ENCODE measurements at regions not wholly inside any gene's neighbourhood (a gene's known extent, or its start where the extent isn't known, plus 50 kb on each side); places are given as distances from the start of the nearest gene placed in this dataset.
"Not testable (repeated sequence)": the region's sequence is repeated elsewhere in the genome, so short reads cannot be mapped to it uniquely, and the experiment has no call there.

GRCh38 chr2:53610260-53610659, 157.3 kb upstream of the CHAC2 start:
- no peak for DNase-seq (ENCODE audit: low read depth in 6 of 9, low spot score in 9 of 9)
- Histone ChIP-seq H3K27ac (ENCODE audit: low read depth in 1 of 2, low read length in 1 of 2) (no peak overlapping the region), H3K27me3 (ENCODE audit: control insufficient read depth in 2 of 2, insufficient read depth in 1 of 2, low read length in 1 of 2) (no peaks in the 10 kb centered on the region), H3K9me3 (ENCODE audit: control insufficient read depth in 2 of 2, insufficient read depth in 1 of 2, low read length in 1 of 2) (no peaks in the 10 kb centered on the region), H3K4me3 (ENCODE audit: low read length in 2 of 2) (no peak overlapping the region), H3K36me3 (ENCODE audit: control insufficient read depth in 2 of 2, insufficient read depth in 2 of 2, low read length in 1 of 2) (no peaks in the 10 kb centered on the region), H3K4me1 (ENCODE audit: control insufficient read depth in 2 of 2, insufficient read depth in 2 of 2, low read length in 2 of 2) (no peaks in the 10 kb centered on the region)

- H3K4me1 ChIP-seq (ENCODE audit: control insufficient read depth in 2 of 2, insufficient read depth in 2 of 2, low read length in 2 of 2), result no peaks in the 10 kb centered on the region
- no peaks in the 10 kb centered on the region for H3K36me3 ChIP-seq (ENCODE audit: control insufficient read depth in 2 of 2, insufficient read depth in 2 of 2, low read length in 1 of 2)
- no peaks in the 10 kb centered on the region for H3K9me3 ChIP-seq (ENCODE audit: control insufficient read depth in 2 of 2, insufficient read depth in 1 of 2, low read length in 1 of 2)
- WGBS, result 98% methylated on average over 6 of the region's 6 CpGs
- no peak for DNase-seq (ENCODE audit: low read depth in 6 of 9, low spot score in 9 of 9)
- no peaks in the 10 kb centered on the region for H3K27me3 ChIP-seq (ENCODE audit: control insufficient read depth in 2 of 2, insufficient read depth in 1 of 2, low read length in 1 of 2)
- H3K27ac ChIP-seq (ENCODE audit: low read depth in 1 of 2, low read length in 1 of 2), result no peak overlapping the region
- no peak overlapping the region for H3K4me3 ChIP-seq (ENCODE audit: low read length in 2 of 2)
Observed at GRCh38 chr2:53609551-53609950, 158.1 kb upstream of the CHAC2 start.

GRCh38 chr2:53608293-53608692, 159.3 kb upstream of the CHAC2 start:
- H3K27me3 ChIP-seq (ENCODE audit: control insufficient read depth in 2 of 2, insufficient read depth in 1 of 2, low read length in 1 of 2), result no peaks in the 10 kb centered on the region
- DNase-seq (ENCODE audit: low read depth in 6 of 9, low spot score in 9 of 9), result no peak
- H3K9me3 ChIP-seq (ENCODE audit: control insufficient read depth in 2 of 2, insufficient read depth in 1 of 2, low read length in 1 of 2), result no peaks in the 10 kb centered on the region
- H3K27ac ChIP-seq (ENCODE audit: low read depth in 1 of 2, low read length in 1 of 2), result no peak overlapping the region
- no peaks in the 10 kb centered on the region for H3K4me1 ChIP-seq (ENCODE audit: control insufficient read depth in 2 of 2, insufficient read depth in 2 of 2, low read length in 2 of 2)
- no peak overlapping the region for H3K4me3 ChIP-seq (ENCODE audit: low read length in 2 of 2)
- no peaks in the 10 kb centered on the region for H3K36me3 ChIP-seq (ENCODE audit: control insufficient read depth in 2 of 2, insufficient read depth in 2 of 2, low read length in 1 of 2)
- 96% methylated on average over 5 of the region's 5 CpGs for WGBS

- Histone ChIP-seq H3K27me3 (ENCODE audit: control insufficient read depth in 2 of 2, insufficient read depth in 1 of 2, low read length in 1 of 2) (no peaks in the 10 kb centered on the region), H3K27ac (ENCODE audit: low read depth in 1 of 2, low read length in 1 of 2) (no peak overlapping the region), H3K9me3 (ENCODE audit: control insufficient read depth in 2 of 2, insufficient read depth in 1 of 2, low read length in 1 of 2) (no peaks in the 10 kb centered on the region), H3K4me1 (ENCODE audit: control insufficient read depth in 2 of 2, insufficient read depth in 2 of 2, low read length in 2 of 2) (no peaks in the 10 kb centered on the region), H3K36me3 (ENCODE audit: control insufficient read depth in 2 of 2, insufficient read depth in 2 of 2, low read length in 1 of 2) (no peaks in the 10 kb centered on the region), H3K4me3 (ENCODE audit: low read length in 2 of 2) (no peak overlapping the region)
- no peak for DNase-seq (ENCODE audit: low read depth in 6 of 9, low spot score in 9 of 9)
- 88% methylated on average over 3 of the region's 3 CpGs for WGBS
Observed at GRCh38 chr2:53600815-53601214, 166.8 kb upstream of the CHAC2 start.

GRCh38 chr2:53586733-53587612, 180.6 kb upstream of the CHAC2 start:
- not testable (repeated sequence) for H3K27me3 ChIP-seq (ENCODE audit: control insufficient read depth in 2 of 2, insufficient read depth in 1 of 2, low read length in 1 of 2); H3K4me3 ChIP-seq (ENCODE audit: low read length in 2 of 2); H3K9me3 ChIP-seq (ENCODE audit: control insufficient read depth in 2 of 2, insufficient read depth in 1 of 2, low read length in 1 of 2); H3K36me3 ChIP-seq (ENCODE audit: control insufficient read depth in 2 of 2, insufficient read depth in 2 of 2, low read length in 1 of 2); DNase-seq (ENCODE audit: low read depth in 6 of 9, low spot score in 9 of 9); H3K4me1 ChIP-seq (ENCODE audit: control insufficient read depth in 2 of 2, insufficient read depth in 2 of 2, low read length in 2 of 2); H3K27ac ChIP-seq (ENCODE audit: low read depth in 1 of 2, low read length in 1 of 2)
- WGBS, result 91% methylated on average over 38 of the region's 38 CpGs

GRCh38 chr2:53584986-53585385, 182.6 kb upstream of the CHAC2 start:
- Histone ChIP-seq H3K36me3 (ENCODE audit: control insufficient read depth in 2 of 2, insufficient read depth in 2 of 2, low read length in 1 of 2) (no peaks in the 10 kb centered on the region), H3K9me3 (ENCODE audit: control insufficient read depth in 2 of 2, insufficient read depth in 1 of 2, low read length in 1 of 2) (no peaks in the 10 kb centered on the region), H3K4me3 (ENCODE audit: low read length in 2 of 2) (no peak overlapping the region), H3K27ac (ENCODE audit: low read depth in 1 of 2, low read length in 1 of 2) (no peak overlapping the region), H3K4me1 (ENCODE audit: control insufficient read depth in 2 of 2, insufficient read depth in 2 of 2, low read length in 2 of 2) (no peaks in the 10 kb centered on the region), H3K27me3 (ENCODE audit: control insufficient read depth in 2 of 2, insufficient read depth in 1 of 2, low read length in 1 of 2) (no peaks in the 10 kb centered on the region)
- 84% methylated on average over 5 of the region's 5 CpGs for WGBS
- DNase-seq (ENCODE audit: low read depth in 6 of 9, low spot score in 9 of 9), result no peak

GRCh38 chr2:53583583-53583982, 184.0 kb upstream of the CHAC2 start:
- Histone ChIP-seq H3K36me3 (ENCODE audit: control insufficient read depth in 2 of 2, insufficient read depth in 2 of 2, low read length in 1 of 2) (no peaks in the 10 kb centered on the region), H3K9me3 (ENCODE audit: control insufficient read depth in 2 of 2, insufficient read depth in 1 of 2, low read length in 1 of 2) (no peaks in the 10 kb centered on the region), H3K4me1 (ENCODE audit: control insufficient read depth in 2 of 2, insufficient read depth in 2 of 2, low read length in 2 of 2) (no peaks in the 10 kb centered on the region), H3K27me3 (ENCODE audit: control insufficient read depth in 2 of 2, insufficient read depth in 1 of 2, low read length in 1 of 2) (no peaks in the 10 kb centered on the region), H3K27ac (ENCODE audit: low read depth in 1 of 2, low read length in 1 of 2) (no peak overlapping the region), H3K4me3 (ENCODE audit: low read length in 2 of 2) (no peak overlapping the region)
- WGBS, result 90% methylated on average over 3 of the region's 3 CpGs
- no peak for DNase-seq (ENCODE audit: low read depth in 6 of 9, low spot score in 9 of 9)

- Histone ChIP-seq H3K9me3 (ENCODE audit: control insufficient read depth in 2 of 2, insufficient read depth in 1 of 2, low read length in 1 of 2) (no peaks in the 10 kb centered on the region), H3K36me3 (ENCODE audit: control insufficient read depth in 2 of 2, insufficient read depth in 2 of 2, low read length in 1 of 2) (no peaks in the 10 kb centered on the region), H3K27me3 (ENCODE audit: control insufficient read depth in 2 of 2, insufficient read depth in 1 of 2, low read length in 1 of 2) (no peaks in the 10 kb centered on the region), H3K4me1 (ENCODE audit: control insufficient read depth in 2 of 2, insufficient read depth in 2 of 2, low read length in 2 of 2) (no peaks in the 10 kb centered on the region), H3K4me3 (ENCODE audit: low read length in 2 of 2) (no peak overlapping the region), H3K27ac (ENCODE audit: low read depth in 1 of 2, low read length in 1 of 2) (no peak overlapping the region)
- DNase-seq (ENCODE audit: low read depth in 6 of 9, low spot score in 9 of 9), result no peak
- WGBS, result 77% methylated on average over 2 of the region's 2 CpGs
Observed at GRCh38 chr2:53582556-53582955, 185.0 kb upstream of the CHAC2 start.

- WGBS, result 82% methylated on average over 3 of the region's 3 CpGs
- no peak for DNase-seq (ENCODE audit: low read depth in 6 of 9, low spot score in 9 of 9)
- no peak overlapping the region for H3K27ac ChIP-seq (ENCODE audit: low read depth in 1 of 2, low read length in 1 of 2)
- H3K4me1 ChIP-seq (ENCODE audit: control insufficient read depth in 2 of 2, insufficient read depth in 2 of 2, low read length in 2 of 2), result no peaks in the 10 kb centered on the region
- H3K4me3 ChIP-seq (ENCODE audit: low read length in 2 of 2), result no peak overlapping the region
- H3K27me3 ChIP-seq (ENCODE audit: control insufficient read depth in 2 of 2, insufficient read depth in 1 of 2, low read length in 1 of 2), result no peaks in the 10 kb centered on the region
- no peaks in the 10 kb centered on the region for H3K9me3 ChIP-seq (ENCODE audit: control insufficient read depth in 2 of 2, insufficient read depth in 1 of 2, low read length in 1 of 2)
- no peaks in the 10 kb centered on the region for H3K36me3 ChIP-seq (ENCODE audit: control insufficient read depth in 2 of 2, insufficient read depth in 2 of 2, low read length in 1 of 2)
Observed at GRCh38 chr2:53576166-53576565, 191.4 kb upstream of the CHAC2 start.
